HCEC 1CT (cell line): ENCODE measurements at regions not wholly inside any gene's neighbourhood (a gene's known extent, or its start where the extent isn't known, plus 50 kb on each side); places are given as distances from the start of the nearest gene placed in this dataset.
A peak's percentile ranks its signal among the peaks of the same experiment; 100 is the strongest.

ENCODE experiments used
- DNase-seq: peaks from one replicate; pipeline ENCODE4 v3.0.0-alpha.2; 2017

DNA sequence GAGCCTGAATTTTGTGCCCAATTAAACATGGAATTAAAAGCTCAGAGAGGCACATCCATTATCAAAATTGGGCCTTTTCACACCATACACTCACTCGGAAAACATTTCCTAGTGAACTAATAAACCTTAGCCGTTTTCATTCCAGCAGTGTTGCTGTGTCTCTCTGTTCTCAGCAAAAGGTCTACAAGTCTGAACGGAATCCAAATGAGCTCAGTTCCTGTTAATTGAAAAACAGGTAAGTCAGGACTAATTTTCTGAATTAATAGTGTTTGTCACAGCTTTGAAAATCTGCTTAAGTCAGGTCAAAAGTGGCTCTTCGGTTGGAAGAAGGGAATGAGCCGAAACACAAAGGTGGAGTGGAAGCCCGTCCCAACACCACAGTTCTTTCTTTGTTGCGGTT, 163.3 kb upstream of the RALGAPA2 start:
- DNase-seq, result no peak

DNA sequence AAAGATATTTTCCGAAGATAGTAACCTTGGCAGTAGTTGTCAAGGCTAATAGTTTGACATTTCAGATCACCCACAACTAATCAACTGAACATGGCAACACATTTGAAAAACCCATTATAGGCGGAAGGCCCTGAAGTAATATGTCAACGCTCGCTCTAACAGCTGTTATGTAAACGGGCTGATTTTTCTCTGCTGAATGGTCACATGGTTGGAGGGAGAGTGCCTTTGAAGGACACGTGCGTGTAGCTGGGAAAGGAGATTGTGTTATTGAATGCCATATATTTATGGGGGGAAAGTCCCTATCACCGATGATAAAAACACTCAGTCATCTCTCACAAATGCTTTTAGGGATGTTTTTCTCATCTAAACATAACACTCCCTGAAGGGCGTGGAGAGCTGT, 160.0 kb upstream of the RALGAPA2 start:
- no peak for DNase-seq

DNA sequence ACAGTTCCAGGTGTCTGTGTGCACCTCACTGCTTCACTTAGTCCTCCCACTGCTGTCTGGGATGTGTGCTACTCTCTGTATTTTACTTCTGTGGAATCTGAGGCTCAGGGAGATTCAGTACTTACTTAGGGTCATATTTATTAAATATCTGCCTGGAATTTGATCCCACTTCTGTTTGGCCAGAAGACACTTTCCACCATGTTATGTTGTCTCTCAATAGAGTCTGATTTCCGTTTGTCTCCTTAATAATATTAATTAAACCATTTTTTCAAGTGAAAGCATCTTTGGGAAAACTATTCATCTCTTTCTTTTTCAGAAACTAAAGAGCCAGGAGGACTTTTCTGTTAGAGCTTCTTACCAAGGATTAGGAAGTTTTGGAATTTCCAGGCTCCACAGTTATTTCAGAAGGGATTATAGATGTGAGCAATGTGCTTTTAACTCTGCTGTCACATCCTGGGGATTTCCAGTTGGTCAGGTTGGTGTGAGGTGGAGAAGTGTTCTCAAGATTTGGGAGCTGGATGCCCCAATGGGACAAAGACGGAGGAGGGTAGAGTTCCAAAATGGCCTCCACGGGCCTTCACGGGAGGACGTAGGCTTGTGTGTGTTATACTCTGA, 156.8 kb upstream of the RALGAPA2 start:
- DNase-seq, result no peak

DNA sequence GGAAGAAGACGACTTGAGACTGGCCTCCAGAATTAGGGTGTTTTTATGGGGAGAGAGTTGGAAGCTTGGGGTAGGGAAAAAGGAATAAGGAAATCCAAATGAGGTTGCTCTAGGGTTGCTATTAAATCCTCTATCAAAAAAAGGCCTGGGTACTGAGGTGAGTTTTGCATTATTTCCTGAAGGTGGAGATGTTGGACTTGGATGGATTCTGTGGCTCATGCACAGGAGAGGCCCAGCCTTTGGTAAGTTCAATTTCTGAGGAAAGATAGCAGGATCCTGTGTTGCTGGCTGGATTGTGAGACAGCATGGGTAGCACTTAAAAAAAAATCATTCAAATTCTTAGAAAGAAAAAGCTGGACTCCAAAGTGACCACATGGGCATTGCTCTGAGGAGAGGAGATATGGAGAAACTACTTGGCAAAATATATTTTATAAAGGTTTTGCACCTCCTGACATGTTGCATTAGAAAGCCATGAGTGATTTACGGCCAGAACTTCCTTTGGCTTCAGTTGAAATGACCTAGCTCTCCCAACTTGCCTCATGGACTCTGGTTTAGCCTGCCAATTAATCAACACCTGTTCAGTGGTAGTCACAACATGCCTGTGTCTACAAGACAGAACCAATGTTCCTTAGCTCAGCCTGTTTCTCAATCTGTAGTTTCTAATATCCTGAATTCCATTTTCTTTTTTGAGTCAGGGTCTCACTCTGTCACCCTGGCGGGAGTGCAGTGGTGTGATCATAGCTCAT, 152.1 kb upstream of the RALGAPA2 start:
- peak; percentile 11 for DNase-seq

DNA sequence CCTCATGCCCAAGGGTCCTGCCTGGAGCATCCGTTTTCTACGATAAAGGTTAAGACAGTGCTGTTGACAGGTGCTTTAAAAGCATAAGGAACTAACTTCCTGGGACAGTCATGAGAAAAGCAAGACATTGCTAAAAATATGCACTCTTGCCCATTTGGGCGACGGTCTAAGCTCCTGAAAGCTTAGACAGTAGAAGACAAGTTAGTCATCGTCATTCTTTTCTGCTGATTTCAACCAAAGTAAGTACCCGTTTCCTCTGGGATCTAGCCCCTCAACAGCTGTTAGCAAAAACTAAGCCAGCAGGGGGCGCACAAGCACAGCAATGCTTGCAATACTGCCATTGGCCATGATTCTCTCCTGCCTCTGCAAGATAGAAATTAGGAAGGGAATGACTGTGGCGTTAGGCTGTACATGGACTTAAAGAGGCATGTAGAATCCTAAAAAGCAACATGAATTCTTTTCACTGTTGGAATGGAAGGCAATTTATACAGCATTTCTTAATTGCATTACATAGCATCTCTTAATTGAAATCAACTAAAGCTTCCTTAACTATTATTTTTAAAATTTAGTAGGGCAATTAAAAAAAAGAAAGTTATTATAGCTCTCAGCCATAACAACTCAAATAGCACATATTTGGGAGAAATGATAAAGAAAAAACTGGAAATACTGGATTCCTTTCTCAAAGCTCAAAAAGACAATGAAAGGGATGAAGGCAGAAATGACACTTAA, 147.8 kb upstream of the RALGAPA2 start:
- DNase-seq, result peak; percentile 81

DNA sequence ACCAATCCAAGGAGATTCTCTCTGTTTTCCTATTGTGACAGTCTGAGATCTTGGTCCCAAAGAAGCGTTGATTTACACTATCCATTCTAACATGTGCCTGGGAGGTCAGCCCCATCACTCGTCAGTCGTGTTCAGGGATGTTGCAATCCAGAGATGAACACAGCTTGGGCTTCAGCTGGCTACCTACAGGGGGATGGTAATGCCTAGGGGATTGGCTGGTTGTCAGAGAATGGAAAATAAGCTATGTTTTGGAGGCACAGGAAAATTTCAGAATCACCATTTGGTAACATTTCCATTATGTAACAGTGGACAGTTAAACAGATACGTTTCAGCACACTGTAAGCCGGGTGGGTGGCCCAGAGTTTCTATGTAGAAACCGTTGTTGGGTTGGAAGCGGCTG, 147.1 kb upstream of the RALGAPA2 start:
- DNase-seq, result no peak

DNA sequence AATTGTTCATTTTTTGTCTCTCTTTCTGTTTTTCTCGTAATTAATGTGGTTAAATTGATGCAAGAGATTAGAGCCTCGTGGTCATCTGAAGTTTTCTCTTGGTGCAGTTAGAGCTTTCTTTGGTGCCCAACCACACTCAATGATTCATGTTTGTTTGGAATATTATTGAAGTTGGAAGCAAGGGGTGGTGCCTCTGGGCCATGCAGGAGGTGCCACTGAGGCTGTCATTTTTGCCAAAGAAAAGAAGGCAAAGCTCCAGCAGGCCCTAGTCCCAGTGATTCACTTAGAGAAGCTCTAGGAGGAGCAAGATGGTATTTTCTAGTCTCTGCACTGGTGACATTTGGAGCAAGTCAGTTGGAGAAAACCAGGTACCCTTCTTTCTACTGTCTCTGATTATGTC, 144.5 kb upstream of the RALGAPA2 start:
- DNase-seq, result no peak

DNA sequence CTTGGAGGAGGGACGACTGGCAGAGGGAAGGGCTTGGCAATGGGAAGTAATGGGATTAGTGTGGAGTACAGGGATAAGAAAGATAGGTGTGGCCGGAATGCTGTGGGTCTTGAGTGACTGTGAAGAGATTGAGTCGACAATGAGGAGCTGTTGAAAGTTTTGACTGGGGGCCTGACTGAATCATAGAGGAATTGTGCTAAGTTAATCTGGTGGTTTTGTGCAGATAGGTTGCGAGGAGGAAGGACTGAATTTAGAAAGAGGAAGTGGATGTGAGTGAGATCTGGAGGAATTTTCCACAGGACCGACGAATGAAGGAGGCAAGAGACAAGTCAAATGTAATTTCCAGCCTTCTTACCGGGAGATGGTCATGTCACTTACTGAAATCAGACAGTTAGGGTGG, 143.9 kb upstream of the RALGAPA2 start:
- no peak for DNase-seq

DNA sequence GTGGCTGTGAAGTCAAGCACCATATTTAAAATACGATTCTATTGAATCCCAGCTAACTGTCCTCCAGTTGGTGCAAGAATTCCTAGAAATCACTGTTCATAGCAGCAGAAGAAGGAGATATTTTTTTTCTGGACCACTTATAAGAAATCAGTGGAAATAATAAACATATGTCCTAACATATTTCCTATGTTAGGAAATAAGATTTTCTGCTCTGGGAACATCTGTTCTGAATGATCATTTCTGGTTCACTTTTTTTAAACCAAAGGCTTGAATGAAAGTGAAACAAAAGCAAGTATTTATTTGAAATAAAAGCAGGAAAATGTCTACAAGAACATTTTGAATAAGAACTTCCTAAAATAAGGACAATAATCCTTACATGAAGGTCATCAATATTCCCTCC, 138.9 kb upstream of the RALGAPA2 start:
- no peak for DNase-seq

DNA sequence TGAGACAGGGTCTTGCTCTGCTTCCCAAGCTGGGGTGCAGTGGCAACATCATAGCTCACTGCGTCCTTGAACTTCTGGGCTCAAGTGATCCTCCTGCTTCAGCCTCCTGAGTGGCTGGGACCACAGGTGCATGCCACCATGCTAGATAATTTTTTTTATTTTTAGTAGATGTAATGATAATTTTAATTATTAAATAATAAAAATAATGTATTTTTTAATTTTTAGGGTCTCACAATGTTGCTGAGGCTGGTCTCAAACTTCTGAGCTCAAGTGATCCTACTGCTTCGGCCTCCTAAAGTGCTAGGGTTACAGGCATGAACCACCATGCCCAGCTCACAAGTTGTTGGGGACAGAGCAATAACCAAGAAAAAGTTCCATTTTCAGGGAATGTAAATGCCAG, 138.0 kb upstream of the RALGAPA2 start:
- DNase-seq, result no peak

DNA sequence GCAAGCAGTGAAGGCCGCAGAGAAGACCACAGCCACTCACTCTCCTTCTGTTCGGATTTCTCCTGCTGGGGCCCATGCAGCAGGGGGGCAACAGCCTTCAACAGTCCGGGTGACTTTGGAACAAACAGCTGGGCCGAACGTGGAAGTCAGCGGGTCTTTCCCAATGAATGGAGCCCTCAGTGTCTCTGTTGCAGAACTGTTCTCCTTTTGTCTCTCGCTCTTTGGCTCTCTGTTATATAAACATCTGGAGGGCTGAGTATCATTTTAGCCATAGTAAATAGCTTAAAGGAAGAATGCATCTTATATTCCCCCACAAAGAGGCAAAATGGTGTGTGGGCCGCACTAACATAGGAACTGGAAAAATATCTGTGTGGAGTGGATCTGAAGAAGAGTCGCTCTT, 136.7 kb upstream of the RALGAPA2 start:
- DNase-seq, result no peak

DNA sequence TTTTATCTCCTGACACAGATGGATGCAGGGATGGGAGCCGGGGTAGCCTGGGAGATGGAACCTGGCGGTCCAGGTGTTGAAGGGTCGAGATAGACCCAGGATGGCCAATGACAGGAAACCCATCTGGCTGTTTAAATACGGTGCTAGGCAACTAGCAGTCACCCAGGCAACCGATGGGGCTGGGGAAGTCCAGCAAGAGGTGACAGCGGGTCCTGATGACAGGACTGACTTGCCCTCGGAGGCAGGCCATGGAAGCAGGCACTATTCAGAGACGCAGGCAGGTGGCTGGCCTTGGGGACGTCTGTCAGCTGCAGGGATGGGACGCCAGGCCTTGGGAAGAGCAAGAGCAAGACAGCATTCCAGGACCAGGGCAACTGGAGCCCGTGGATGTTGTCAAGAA, 135.4 kb upstream of the RALGAPA2 start:
- DNase-seq, result no peak

DNA sequence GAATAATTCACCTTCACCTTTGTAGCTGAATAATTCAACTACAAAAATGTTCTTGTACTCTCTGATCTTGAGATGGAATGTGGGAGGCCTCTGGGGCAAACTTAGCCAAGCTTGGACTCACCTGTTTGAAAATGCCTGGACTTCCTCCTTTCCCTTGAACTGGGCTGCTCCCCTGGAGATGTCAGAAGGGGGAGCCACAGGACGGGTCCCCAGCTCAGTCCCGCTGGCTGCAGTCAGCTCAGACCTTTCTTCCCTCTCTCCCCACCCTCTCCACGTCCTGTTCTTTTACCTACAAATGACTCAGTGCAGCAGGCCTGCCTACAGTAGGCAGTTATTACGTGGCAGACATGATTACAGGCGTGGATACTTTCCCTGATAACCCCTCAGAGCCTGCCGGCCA, 131.5 kb upstream of the RALGAPA2 start:
- no peak for DNase-seq

DNA sequence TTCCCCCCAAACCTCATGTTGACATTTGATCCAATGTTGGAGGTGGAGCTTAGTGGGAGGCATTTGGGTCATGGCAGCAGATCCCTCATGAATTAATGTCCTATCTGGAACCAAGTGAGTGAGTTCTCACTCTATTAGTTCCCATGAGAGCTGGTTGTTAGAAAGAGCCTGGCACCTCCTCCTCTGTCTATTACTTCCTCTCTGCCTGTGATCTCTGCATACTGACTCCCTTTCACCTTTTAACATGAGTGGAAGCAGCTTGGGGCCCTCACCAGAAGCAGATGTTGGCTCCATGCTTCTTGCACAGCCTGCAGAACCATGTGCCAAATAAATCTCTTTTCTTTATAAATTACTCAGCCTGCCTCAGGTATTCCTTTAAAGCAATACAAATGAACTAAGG, 127.3 kb upstream of the RALGAPA2 start:
- DNase-seq, result no peak

DNA sequence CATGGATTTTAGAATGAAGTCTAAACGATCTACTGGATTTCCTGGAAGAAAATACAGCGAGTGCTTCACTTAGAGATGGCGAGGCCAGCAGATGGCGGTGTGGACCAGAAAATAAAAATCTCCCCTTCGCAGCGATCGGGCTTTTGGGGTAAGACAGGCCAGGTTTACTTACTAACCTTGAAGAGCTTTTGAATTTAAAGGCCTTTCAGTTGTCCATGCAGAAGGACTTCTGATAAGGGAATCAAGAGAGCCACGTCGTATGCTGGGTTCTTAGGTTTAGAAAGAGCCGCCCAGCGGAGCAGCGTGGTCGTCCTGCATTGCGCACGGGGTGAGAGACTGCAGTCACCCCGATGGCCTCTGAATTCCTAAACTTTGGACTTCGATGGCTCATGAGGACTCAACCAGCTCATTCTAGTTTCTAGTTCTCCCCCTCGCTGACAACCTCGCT, 125.2 kb upstream of the RALGAPA2 start:
- DNase-seq, result peak; percentile 36

DNA sequence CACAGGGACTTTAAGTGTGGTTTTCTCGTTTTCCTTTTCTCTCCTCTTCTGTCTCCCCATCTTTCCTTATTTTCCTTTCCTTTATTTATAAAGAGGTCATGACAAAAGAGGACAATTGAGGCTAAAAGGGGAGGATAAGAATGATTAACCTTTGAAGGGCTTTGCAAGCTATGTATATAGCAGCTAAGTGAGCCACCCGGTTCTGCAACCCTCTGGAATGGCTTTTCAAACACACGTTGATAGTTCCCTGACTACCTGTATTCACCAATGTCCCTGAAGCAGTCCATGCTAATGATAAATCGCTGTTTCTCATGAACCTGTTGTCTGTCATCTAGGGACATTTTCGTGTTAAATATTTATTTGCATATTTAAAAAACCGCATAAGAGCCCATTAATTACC, 124.4 kb upstream of the RALGAPA2 start:
- DNase-seq, result no peak

DNA sequence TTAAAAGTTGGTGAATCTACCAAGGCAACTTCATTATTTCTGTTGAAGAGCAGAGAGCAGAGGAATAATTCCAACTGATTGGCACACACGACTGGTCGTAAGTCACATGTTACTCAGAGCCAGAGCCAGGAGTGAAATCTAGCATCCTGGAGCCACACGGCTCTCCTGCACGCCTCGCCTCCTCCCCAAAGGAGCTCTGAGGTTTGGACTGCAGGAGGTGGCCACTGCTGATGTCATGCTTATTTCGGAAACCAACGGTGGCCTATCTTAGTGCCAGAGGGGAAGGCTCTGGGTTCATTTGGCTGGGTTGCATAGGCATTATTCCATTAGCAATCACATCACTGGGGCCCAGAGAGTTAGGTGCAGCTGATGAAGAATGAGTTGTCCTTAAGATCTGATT, 123.5 kb upstream of the RALGAPA2 start:
- DNase-seq, result no peak

DNA sequence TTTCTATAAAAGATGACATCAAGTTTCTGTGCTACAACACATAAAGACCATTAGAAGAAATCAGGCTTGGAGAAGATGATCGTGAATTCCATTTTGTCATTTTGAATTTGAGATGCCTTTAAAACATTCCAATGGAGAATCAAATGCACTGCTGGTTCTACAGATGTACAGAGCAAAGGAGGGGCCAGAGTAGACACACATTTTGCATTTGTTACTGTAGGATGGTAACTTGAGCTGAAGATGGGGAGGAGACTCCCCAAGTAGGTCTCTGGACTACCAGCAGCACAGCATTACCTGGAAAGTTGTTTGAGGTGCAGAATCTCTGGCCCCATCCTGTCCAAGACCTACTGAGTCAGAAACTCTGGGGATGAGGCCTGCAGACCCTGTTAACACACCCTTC, 121.6 kb upstream of the RALGAPA2 start:
- DNase-seq, result no peak

DNA sequence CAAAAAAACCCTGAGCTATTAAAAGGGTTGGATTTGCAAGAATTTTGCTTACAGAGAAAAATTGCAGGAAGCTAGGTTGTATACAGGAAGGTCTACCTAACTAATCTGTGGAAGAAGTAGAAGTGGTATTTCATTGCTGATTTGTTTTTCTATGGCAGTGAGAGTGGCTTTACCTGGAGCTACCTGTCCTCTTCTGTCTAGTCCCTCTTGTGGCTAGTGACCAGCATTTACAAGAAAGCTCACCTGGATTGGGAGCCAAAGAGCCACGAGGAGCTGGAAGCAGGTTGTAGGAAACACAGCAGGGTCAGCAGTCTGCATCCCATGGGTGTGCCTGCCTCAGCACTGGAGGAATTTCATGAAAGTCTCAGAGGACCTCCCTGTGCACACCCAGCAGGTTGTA, 120.3 kb upstream of the RALGAPA2 start:
- DNase-seq, result no peak

DNA sequence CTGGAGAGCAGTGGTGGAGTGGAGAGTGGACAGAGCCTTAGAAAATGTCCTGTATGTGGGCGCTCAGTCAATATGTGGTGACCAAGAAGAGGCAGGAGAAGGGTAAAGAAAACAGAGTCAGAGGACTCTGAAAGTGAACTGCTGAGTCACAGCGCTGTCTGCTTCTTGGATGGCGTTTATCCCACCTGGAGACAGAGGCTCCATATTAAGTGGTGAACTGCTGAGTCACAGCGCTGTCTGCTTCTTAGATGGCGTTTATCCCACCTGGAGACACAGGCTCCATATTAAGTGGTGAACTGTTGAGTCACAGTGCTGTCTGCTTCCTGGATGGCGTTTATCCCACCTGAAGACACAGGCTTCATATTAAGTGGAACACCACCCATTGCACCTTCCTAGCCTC, 119.3 kb upstream of the RALGAPA2 start:
- DNase-seq, result no peak

DNA sequence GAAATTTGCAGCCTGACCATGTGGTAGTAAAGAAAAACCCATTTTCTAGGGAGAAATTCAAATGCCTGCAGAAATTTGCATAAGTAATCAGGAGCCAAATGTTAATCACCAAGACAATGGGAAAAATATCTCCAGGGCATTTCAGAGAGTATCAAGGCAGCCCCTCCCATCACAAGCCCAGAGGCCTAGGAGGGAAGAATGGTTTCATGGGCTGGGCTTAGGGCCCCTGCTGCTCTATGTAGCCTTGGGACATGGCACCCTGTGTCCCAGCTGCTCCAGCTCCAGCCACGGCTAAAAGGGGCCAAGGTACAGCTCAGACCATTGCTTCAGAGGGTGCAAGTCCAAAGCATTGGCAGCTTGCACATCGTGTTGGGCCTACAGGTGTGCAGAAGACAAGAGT, 117.2 kb upstream of the RALGAPA2 start:
- DNase-seq, result no peak

DNA sequence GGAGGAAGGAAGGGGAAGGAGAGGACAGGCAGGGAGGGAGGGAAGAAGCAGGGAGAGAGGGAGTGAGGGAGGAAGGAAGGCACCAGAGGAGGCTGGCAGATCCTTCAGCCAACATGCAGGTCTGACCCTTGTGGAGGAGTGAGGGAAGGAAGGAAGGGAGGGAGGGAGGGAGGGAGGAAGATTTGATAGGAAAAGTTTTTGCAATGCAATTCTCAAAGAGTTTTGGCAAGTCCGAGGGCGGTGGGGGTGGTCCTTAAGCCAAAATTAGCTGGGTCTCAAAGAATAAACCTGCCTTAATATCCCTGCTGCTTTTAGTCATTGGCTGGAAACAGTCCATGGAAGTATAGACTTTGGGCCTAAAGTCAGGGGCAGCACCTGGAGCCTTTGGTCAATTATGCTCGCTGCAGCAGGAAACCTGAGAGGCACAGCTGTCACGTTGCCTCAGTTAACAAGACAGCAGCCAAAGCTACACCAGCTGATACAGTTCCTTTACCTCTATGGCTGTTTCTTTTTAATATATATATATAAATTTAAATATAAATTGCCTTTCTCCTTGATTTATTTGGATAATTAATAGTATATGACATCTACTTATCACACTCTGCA, 115.7 kb upstream of the RALGAPA2 start:
- DNase-seq, result no peak

DNA sequence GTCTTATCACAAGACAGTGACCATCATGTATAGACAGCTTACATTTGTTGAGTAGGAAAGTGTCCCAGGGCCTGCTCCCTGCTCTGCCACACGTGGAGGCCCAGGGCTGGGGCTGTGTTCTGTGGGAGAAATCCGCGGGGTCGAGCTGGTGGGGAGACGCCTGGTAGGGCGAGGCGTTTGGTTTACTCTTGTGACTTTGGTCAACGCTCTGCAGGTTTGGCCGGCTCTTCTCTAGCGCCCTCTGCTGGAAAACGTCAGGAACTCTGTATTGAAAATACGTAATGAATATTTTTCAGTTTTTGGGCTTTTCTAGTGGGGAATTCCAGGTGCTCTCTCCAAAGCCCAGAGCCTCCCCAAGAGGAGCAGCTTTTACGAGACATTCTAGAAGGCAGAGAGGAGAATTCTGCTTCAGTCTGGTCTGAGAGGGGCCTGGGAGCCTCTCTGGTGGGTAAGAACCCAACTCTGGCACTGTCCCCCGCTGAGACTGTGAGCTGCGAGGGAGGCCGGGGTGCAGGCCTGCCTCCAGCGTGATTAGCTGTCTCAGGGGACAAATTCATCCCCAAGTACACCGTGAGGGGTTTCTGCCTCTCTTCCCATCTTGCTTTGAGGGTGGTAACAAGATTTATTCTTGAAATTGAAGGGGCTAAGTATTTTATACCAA, 112.6 kb upstream of the RALGAPA2 start:
- DNase-seq, result peak; percentile 17
